ENCODE measurements at regions not wholly inside any gene's neighbourhood (a gene's known extent, or its start where the extent isn't known, plus 50 kb on each side); places are given as distances from the start of the nearest gene placed in this dataset.

- DNase-seq (ENCODE audit: extremely low spot score) = no peak
- TF ChIP-seq CTCF (IDR thresholded peaks at IDR 0.05; ENCODE audit: control extremely low read depth, extremely low read depth, low read depth, missing control alignments) = no peak
- CTCF ChIA-PET = interaction anchor here (1.1 kb wide), 3 partner anchors 13 to 346 kb away, joined by 3 to 4 read pairs (median 3); no protein-coding TSS in a partner anchor
- POLR2A ChIA-PET = interaction anchor here (0.6 kb wide), 1 partner anchor 12 kb away, joined by 3 read pairs; no protein-coding TSS in a partner anchor
Observed at GRCh38 chr15:60264088-60264487, 133.7 kb downstream of the ANXA2 start.

- POLR2A ChIA-PET = interaction anchor here (0.6 kb wide), 1 partner anchor 13 kb away, joined by 3 read pairs; no protein-coding TSS in a partner anchor
- DNase-seq (ENCODE audit: extremely low spot score) = no peak
- TF ChIP-seq CTCF (IDR thresholded peaks at IDR 0.05; ENCODE audit: control extremely low read depth, extremely low read depth, low read depth, missing control alignments) = no peak
- CTCF ChIA-PET = interaction anchor here (1.1 kb wide), 3 partner anchors 14 to 347 kb away, joined by 3 to 4 read pairs (median 3); no protein-coding TSS in a partner anchor
Observed at GRCh38 chr15:60264566-60264965, 133.2 kb downstream of the ANXA2 start.

- ChIA-PET CTCF (interaction anchor here (0.9 to 1.1 kb wide), 4 partner anchors 8 to 347 kb away, joined by 3 to 4 read pairs (median 3); no protein-coding TSS in a partner anchor), POLR2A (no interaction called here)
- TF ChIP-seq CTCF (IDR thresholded peaks at IDR 0.05; ENCODE audit: control extremely low read depth, extremely low read depth, low read depth, missing control alignments) = no peak
- DNase-seq (ENCODE audit: extremely low spot score) = no peak
Observed at GRCh38 chr15:60265057-60265456, 132.7 kb downstream of the ANXA2 start.

- ChIA-PET POLR2A (no interaction called here), CTCF (interaction anchor here (0.8 to 1.2 kb wide), 2 partner anchors 9 to 54 kb away, joined by 3 to 4 read pairs; no protein-coding TSS in a partner anchor)
- no peak for DNase-seq (ENCODE audit: extremely low spot score)
- no peak for TF ChIP-seq CTCF (IDR thresholded peaks at IDR 0.05; ENCODE audit: control extremely low read depth, extremely low read depth, low read depth, missing control alignments)
Observed at GRCh38 chr15:60272623-60273022, 125.2 kb downstream of the ANXA2 start.

- no peak for DNase-seq (ENCODE audit: extremely low spot score)
- no peak for TF ChIP-seq CTCF (IDR thresholded peaks at IDR 0.05; ENCODE audit: control extremely low read depth, extremely low read depth, low read depth, missing control alignments)
- POLR2A ChIA-PET = no interaction called here
- CTCF ChIA-PET = interaction anchor here (1.2 to 1.3 kb wide), 2 partner anchors 16 to 51 kb away, joined by 3 to 4 read pairs; no protein-coding TSS in a partner anchor
Observed at GRCh38 chr15:60275624-60276023, 122.2 kb downstream of the ANXA2 start.

- DNase-seq (ENCODE audit: extremely low spot score) = no peak
- POLR2A ChIA-PET = no interaction called here
- CTCF ChIA-PET = interaction anchor here (1.4 kb wide), 1 partner anchor 13 kb away, joined by 4 read pairs; no protein-coding TSS in a partner anchor
- no peak for TF ChIP-seq CTCF (IDR thresholded peaks at IDR 0.05; ENCODE audit: control extremely low read depth, extremely low read depth, low read depth, missing control alignments)
Observed at GRCh38 chr15:60278879-60279278, 118.9 kb downstream of the ANXA2 start.
